HepG2 (cell line): ENCODE measurements at regions not wholly inside any gene's neighbourhood (a gene's known extent, or its start where the extent isn't known, plus 50 kb on each side); places are given as distances from the start of the nearest gene placed in this dataset.

ENCODE experiments used
- ATAC-seq: fragments of 200-7000 bp; cut with Tn5 transposase; 3 replicates; pipeline ENCODE4 v1.9.1; 2020; ENCODE audit warnings: mild to moderate bottlenecking, moderate library complexity
- BruUV-seq: library from RNA; stranded (reverse); fragments of 400-500 nt; replicated peaks from 2 replicates; lab custom pipeline; 2021; lab: Mats Ljungman, UMichigan
- CTCF ChIA-PET: fragments of 300-600 bp; formaldehyde crosslinking; extraction: SDS; loops from one replicate; lab custom pipeline; 2021; ENCODE audit warnings: low total read pairs, inconsistent platforms, low intra/inter-chr PET ratio; lab: Yijun Ruan, JAX
- POLR2A ChIA-PET: fragments of 350-600 bp; sonication (Branson Sonifier 250); formaldehyde crosslinking; loops from one replicate; lab custom pipeline; 2020; ENCODE audit warnings: antibody characterized with exemption, inconsistent platforms; lab: Yijun Ruan, JAX
- DNase-seq: peaks from one replicate; pipeline ENCODE4 v3.0.0-alpha.2; 2015; ENCODE audit warnings: low spot score
- FAIRE-seq: peaks from 3 replicates; lab custom pipeline; 2011; peaks lifted over from hg19 to GRCh38; lab: Jason Lieb, UNC
- H2AFZ ChIP-seq: one replicate; pipeline ENCODE4 v1.6.1; 2011; ENCODE audit warnings: low read length, inconsistent platforms
- H3K27ac ChIP-seq: fragments of 300-600 bp; 3 replicates; pipeline ENCODE4 v1.8.0; 2011; ENCODE audit warnings: mixed run types, mild to moderate bottlenecking, mixed read lengths, low read length, inconsistent platforms; ENCODE audit not compliant: insufficient read depth; ENCODE audit errors: extremely low read length
- H3K27me3 ChIP-seq, 2 experiments: fragments of 200-600 bp in 1 of 2; 2 replicates in 1 of 2; 3 replicates in 1 of 2; pipeline versions ENCODE4 v1.6.0 to v1.8.0; 2011; ENCODE audit warnings: low read length in 2 of 2, mild to moderate bottlenecking in 2 of 2, moderate library complexity in 2 of 2, inconsistent platforms in 1 of 2; ENCODE audit not compliant: insufficient read depth in 2 of 2, control insufficient read depth in 1 of 2
- H3K36me3 ChIP-seq, 2 experiments: fragments of 200-600 bp in 1 of 2; replicated peaks in 1 of 2; 2 replicates in 1 of 2; 3 replicates in 1 of 2; pipeline versions ENCODE4 v1.5.1 to v1.8.0; 2011; ENCODE audit warnings: low read length in 2 of 2, inconsistent platforms in 1 of 2; ENCODE audit not compliant: insufficient read depth in 2 of 2, control insufficient read depth in 1 of 2
- H3K4me1 ChIP-seq: 2 replicates; pipeline ENCODE4 v1.5.1; 2012; ENCODE audit warnings: low read length, inconsistent platforms; ENCODE audit not compliant: insufficient read depth
- H3K4me2 ChIP-seq: 2 replicates; pipeline ENCODE4 v1.6.0; 2011; ENCODE audit warnings: low read depth, low read length, inconsistent platforms
- H3K4me3 ChIP-seq, 3 experiments: fragments of 200-600 bp in 1 of 3; sonication (generic), shearing (Covaris generic) in 1 of 3; replicated peaks in 1 of 3; 2 replicates each; pipeline ENCODE4 v1.5.1; 2011 to 2016; ENCODE audit warnings: low read length in 3 of 3, inconsistent platforms in 2 of 3, low read depth in 2 of 3, mild to moderate bottlenecking in 2 of 3, control low read depth in 1 of 3, mixed read lengths in 1 of 3; ENCODE audit not compliant: insufficient read depth in 1 of 3
- H3K79me2 ChIP-seq: one replicate; pipeline ENCODE4 v1.6.1; 2011; ENCODE audit warnings: low read length, inconsistent platforms; ENCODE audit not compliant: insufficient read depth
- H3K9ac ChIP-seq: 2 replicates; pipeline ENCODE4 v1.6.0; 2011; ENCODE audit warnings: mild to moderate bottlenecking, low read depth, low read length, inconsistent platforms; ENCODE audit not compliant: insufficient read depth
- H3K9me3 ChIP-seq: 2 replicates; pipeline ENCODE4 v1.5.1; 2012; ENCODE audit warnings: mild to moderate bottlenecking, low read length
- H4K20me1 ChIP-seq: 2 replicates; pipeline ENCODE4 v1.6.0; 2011; ENCODE audit warnings: inconsistent platforms, mild to moderate bottlenecking, low read length, moderate library complexity; ENCODE audit not compliant: insufficient read depth
- NR2F1 ChIP-seq, 2 experiments: fragments of 450-650 bp in 1 of 2; formaldehyde crosslinking in 1 of 2; IDR thresholded peaks; 2 replicates each; pipeline versions ENCODE4 v1.5.0 to v1.6.1; 2016 to 2020; ENCODE audit warnings: mild to moderate bottlenecking in 1 of 2, missing compliant biosample characterization in 1 of 2, missing genetic modification reagents in 1 of 2, moderate library complexity in 1 of 2
- RBFOX2 ChIP-seq: fragments of 200-400 bp; formaldehyde crosslinking; IDR thresholded peaks from 2 replicates; pipeline ENCODE4 v1.6.1; 2017; ENCODE audit warnings: low read depth, mild to moderate bottlenecking, low read length
- RELA ChIP-seq: sonication (generic); formaldehyde crosslinking; IDR thresholded peaks from 2 replicates; pipeline ENCODE4 v1.4.0; 2020; ENCODE audit warnings: missing genetic modification reagents
- REPIN1 ChIP-seq: sonication (generic); formaldehyde crosslinking; IDR thresholded peaks from 2 replicates; pipeline ENCODE4 v1.8.0; 2022; ENCODE audit warnings: missing genetic modification reagents, low read depth, mild to moderate bottlenecking, borderline replicate concordance
- USF2 ChIP-seq, 2 experiments: sonication (generic) in 1 of 2; formaldehyde crosslinking in 1 of 2; IDR thresholded peaks; 2 replicates each; pipeline versions ENCODE4 v1.5.1 to v1.6.1; 2011 to 2020; ENCODE audit warnings: borderline replicate concordance in 1 of 2, low read depth in 1 of 2, low read length in 1 of 2, mild to moderate bottlenecking in 1 of 2, missing genetic modification reagents in 1 of 2, moderate library complexity in 1 of 2
- YY1 ChIP-seq: IDR thresholded peaks from 2 replicates; pipeline ENCODE4 v1.6.1; 2011; ENCODE audit warnings: low read length, low read depth, moderate library complexity, mild to moderate bottlenecking; ENCODE audit not compliant: insufficient read depth, insufficient replicate concordance
- ZNF713 ChIP-seq: sonication (generic); formaldehyde crosslinking; IDR thresholded peaks from 2 replicates; pipeline ENCODE4 v1.4.0; 2020; ENCODE audit warnings: mild to moderate bottlenecking, missing genetic modification reagents
- WGBS: methylation state at CpG from one replicate; pipeline ENCODE4 v1.1.6; 2017; ENCODE audit warnings: low lambda C conversion rate; 5-methylcytosine and 5-hydroxymethylcytosine counted together
- in situ Hi-C: cut with HindIII; loops from 2 replicates; pipeline ENCODE4 v1.10.0; 2017; ENCODE audit warnings: low pct_unique_long_range_greater_than_20kb; ENCODE audit not compliant: extremely low pct_ligation_motif_present
- intact Hi-C: fragments of 100-400 bp; cut with micrococcal nuclease; formaldehyde crosslinking; loops from one replicate; pipeline ENCODE4 v1.10.0; 2022; ENCODE audit not compliant: unreplicated experiment
- TF ChIP-seq, protein P1 (sequence below): sonication (generic); formaldehyde crosslinking; IDR thresholded peaks from 2 replicates; pipeline ENCODE4 v1.4.0; 2020; ENCODE audit warnings: missing genetic modification reagents, mild to moderate bottlenecking, borderline replicate concordance
- TF ChIP-seq, protein P2 (sequence below): sonication (generic); formaldehyde crosslinking; IDR thresholded peaks from 2 replicates; pipeline ENCODE4 v1.5.0; 2020; ENCODE audit warnings: missing genetic modification reagents, mild to moderate bottlenecking, borderline replicate concordance

DNA sequence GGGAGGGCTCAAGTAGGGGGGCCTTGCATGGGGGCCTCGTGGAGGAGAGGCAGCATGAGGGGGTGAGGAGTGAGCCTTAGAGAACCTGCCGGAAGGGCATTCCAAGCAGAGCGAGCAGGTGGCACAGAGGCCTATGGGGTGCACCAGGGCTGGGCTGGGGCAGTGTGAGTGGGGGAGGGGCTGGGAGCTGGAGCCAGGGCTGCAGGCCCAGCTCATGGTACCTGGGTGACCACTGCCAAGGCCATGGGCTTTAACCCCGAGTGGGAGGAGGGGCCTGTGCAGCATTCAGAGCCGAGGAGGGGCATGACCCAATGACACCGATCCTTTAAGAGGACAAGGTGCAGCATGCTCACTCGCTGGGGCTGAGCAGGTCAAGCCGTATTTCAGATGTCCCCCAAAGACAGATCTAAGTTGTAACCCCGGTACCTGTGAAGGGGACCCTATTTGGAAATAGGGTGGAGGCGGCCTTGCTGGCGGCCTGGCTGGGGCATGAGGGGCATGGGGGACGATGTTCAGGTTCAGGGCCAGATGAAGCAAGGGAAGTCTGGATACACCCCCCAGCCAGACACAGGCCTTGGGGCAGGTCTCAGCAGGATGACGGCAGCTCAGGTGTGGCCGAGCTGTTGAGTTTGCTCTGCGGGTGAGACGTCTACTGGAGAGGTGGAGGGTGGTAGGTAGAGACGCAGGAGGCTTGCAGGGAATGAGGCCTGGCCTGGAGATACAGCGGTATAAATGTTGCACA lies 137.0 kb downstream of the CPZ start (continued):
- no peak for TF ChIP-seq ZNF713 (CRISPR knock-in tag)

DNA sequence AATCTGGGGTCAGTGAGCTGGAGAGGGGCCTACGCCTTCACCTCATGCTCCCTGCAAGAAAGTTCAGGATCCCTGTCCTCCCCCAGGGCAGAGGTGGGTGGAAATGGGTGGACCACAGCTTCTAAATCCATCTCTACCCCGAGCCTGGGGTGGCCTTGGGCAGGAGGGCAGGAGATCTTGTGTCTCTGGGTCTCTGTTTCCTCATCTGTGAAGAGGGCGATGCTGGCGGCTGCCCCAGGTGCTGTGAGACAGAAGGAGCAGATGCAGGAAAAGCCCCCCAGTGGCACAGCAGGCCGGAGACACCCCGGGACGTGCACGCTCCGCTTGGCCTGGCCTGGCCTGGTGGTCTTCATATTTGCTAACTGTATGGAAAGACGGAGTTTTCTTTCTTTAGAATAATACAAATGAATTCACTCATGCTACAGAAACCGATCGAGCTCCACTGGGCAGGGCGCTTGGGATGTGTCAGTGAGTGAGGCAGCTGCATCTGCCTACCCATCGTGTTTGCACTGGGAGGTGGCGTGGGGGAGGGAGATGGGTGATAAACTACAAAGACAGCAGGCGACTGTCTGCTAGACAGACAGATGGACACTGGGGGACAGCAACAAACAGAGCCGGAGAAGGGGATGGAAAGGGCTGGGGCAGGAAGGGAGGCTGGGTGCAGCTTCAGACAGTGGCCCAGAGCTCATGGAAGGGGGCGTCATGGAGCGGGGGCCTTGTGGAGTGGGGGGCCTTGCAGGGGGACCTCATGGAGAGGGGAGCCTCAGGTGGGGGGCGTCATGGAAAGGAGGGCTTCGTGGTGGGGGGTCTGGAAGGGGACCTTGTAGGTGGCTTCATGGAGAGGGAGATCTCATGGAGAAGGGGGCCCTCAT lies 136.2 kb downstream of the CPZ start:
- WGBS, result 21% methylated on average over 19 of the region's 21 CpGs
- no peak for ATAC-seq
- no peak overlapping the region for H3K4me3 ChIP-seq
- no peak overlapping the region for H2AFZ ChIP-seq
- ChIA-PET POLR2A (no interaction called here), CTCF (no interaction called here)
- no TSS peak for BruUV-seq
- H3K4me2 ChIP-seq, result no peak overlapping the region
- H3K79me2 ChIP-seq, result no peaks in the 10 kb centered on the region
- no peaks in the 10 kb centered on the region for H3K36me3 ChIP-seq
- intact Hi-C loops (no loop called here), in situ Hi-C loops (no loop called here)
- H3K9me3 ChIP-seq, result no peaks in the 10 kb centered on the region
- H3K4me1 ChIP-seq, result no peaks in the 10 kb centered on the region
- no peak overlapping the region for H3K27ac ChIP-seq
- H3K27me3 ChIP-seq, result peaks cover 7 to 49% of the 10 kb centered on the region in 2 experiments
- no peak for FAIRE-seq
- DNase-seq, result no peak
- no peak overlapping the region for H3K9ac ChIP-seq
- H4K20me1 ChIP-seq, result no peaks in the 10 kb centered on the region
- no peak for TF ChIP-seq RELA (CRISPR knock-in tag)
- no peak for TF ChIP-seq REPIN1 (CRISPR knock-in tag)
- TF ChIP-seq, protein P1, sequence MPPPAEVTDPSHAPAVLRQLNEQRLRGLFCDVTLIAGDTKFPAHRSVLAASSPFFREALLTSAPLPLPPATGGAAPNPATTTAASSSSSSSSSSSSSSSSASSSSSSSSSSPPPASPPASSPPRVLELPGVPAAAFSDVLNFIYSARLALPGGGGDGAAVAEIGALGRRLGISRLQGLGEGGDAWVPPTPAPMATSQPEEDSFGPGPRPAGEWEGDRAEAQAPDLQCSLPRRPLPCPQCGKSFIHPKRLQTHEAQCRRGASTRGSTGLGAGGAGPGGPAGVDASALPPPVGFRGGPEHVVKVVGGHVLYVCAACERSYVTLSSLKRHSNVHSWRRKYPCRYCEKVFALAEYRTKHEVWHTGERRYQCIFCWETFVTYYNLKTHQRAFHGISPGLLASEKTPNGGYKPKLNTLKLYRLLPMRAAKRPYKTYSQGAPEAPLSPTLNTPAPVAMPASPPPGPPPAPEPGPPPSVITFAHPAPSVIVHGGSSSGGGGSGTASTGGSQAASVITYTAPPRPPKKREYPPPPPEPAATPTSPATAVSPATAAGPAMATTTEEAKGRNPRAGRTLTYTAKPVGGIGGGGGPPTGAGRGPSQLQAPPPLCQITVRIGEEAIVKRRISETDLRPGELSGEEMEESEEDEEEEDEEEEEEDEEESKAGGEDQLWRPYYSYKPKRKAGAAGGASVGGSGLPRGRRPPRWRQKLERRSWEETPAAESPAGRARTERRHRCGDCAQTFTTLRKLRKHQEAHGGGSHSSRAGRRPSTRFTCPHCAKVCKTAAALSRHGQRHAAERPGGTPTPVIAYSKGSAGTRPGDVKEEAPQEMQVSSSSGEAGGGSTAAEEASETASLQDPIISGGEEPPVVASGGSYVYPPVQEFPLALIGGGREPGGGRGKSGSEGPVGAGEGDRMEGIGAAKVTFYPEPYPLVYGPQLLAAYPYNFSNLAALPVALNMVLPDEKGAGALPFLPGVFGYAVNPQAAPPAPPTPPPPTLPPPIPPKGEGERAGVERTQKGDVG, result no peak
- TF ChIP-seq, protein P2, sequence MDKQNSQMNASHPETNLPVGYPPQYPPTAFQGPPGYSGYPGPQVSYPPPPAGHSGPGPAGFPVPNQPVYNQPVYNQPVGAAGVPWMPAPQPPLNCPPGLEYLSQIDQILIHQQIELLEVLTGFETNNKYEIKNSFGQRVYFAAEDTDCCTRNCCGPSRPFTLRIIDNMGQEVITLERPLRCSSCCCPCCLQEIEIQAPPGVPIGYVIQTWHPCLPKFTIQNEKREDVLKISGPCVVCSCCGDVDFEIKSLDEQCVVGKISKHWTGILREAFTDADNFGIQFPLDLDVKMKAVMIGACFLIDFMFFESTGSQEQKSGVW (CRISPR knock-in tag), result no peak
- TF ChIP-seq YY1, result no peak
- no peak for TF ChIP-seq USF2 (IDR thresholded peaks at IDR 0.05; ENCODE audit: low read depth, low read length)
- TF ChIP-seq USF2 (CRISPR knock-in tag; IDR thresholded peaks at IDR 0.05; ENCODE audit: borderline replicate concordance), result no peak
- TF ChIP-seq RBFOX2, result no peak
- no peak for TF ChIP-seq NR2F1 (CRISPR knock-in tag; IDR thresholded peaks at IDR 0.05)
